GM12892 (cell line): ENCODE measurements at regions not wholly inside any gene's neighbourhood (a gene's known extent, or its start where the extent isn't known, plus 50 kb on each side); places are given as distances from the start of the nearest gene placed in this dataset.

ENCODE experiments used
- POLR2A ChIP-seq: IDR thresholded peaks from 2 replicates; pipeline ENCODE4 v1.6.1; 2011; ENCODE audit warnings: low read depth, low read length, control low read depth
- POLR2AphosphoS5 ChIP-seq: IDR thresholded peaks from 2 replicates; pipeline ENCODE4 v1.6.1; 2011; ENCODE audit warnings: low read depth, low read length, control low read depth
- TAF1 ChIP-seq: IDR thresholded peaks from 2 replicates; pipeline ENCODE4 v1.6.1; 2011; ENCODE audit warnings: low read depth, mild to moderate bottlenecking, control low read depth, low read length, borderline replicate concordance

DNA sequence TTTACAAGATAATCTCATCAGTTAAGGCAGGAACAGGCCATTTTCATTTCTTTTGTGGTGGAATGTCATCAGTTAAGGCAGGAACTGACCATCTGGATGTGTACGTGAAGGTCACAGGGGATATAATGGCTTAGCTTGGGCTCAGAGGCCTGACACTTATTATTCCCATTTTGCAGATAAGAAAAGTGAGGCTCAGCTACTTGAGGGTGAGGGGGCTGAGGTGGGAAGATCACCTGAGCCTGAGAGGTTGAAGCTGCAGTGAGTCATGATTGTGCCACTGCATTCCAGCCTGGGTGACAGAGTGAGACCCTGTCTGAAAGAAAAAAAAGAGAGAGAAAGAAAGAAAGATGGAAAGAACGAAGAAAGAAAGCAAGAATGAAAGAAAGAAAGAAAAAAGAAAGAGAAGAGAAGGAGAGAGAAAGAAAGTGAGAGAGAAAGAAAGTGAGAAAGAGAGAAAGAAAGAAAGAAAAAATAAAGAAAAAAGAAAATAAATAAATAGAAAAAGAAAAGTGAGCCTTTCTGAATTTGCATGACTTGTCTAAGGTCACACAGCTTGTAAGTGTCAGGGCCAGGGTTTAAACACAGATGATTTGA lies 142.0 kb downstream of the TMEM30B start:
- TF ChIP-seq POLR2A, result no peak
- TF ChIP-seq POLR2AphosphoS5, result no peak
- TF ChIP-seq TAF1, result no peak
